WTC11 (cell line): ENCODE measurements at regions not wholly inside any gene's neighbourhood (a gene's known extent, or its start where the extent isn't known, plus 50 kb on each side); places are given as distances from the start of the nearest gene placed in this dataset.

Experiments
- ATAC-seq: fragments of 200-7000 bp; cut with Tn5 transposase; 2 replicates; pipeline ENCODE4 v1.10.0; 2021; ENCODE audit warnings: mild to moderate bottlenecking, moderate library complexity
- CTCF ChIA-PET: fragments of 300-600 bp; sonication (Branson Sonifier 250); formaldehyde crosslinking; loops from one replicate; lab custom pipeline; 2021; ENCODE audit warnings: antibody characterized with exemption; lab: Charles Lee
- POLR2A ChIA-PET: fragments of 350-600 bp; sonication (Branson Sonifier 250); formaldehyde crosslinking; loops from one replicate; lab custom pipeline; 2021; ENCODE audit warnings: antibody characterized with exemption; lab: Charles Lee
- DNase-seq: peaks from one replicate; pipeline ENCODE4 v3.0.0; 2021; ENCODE audit warnings: low spot score
- H3K27ac Mint-ChIP-seq: 2 replicates; pipeline ENCODE4 v1.8.0; 2021; ENCODE audit warnings: mixed read lengths
- H3K27me3 Mint-ChIP-seq: 2 replicates; pipeline ENCODE4 v1.8.0; 2021; ENCODE audit warnings: low read depth, mild to moderate bottlenecking, moderate library complexity, mixed read lengths
- H3K36me3 Mint-ChIP-seq: 2 replicates; pipeline ENCODE4 v1.8.0; 2021; ENCODE audit warnings: mixed read lengths
- H3K4me1 Mint-ChIP-seq: 2 replicates; pipeline ENCODE4 v1.8.0; 2022; ENCODE audit warnings: mixed read lengths
- H3K4me3 Mint-ChIP-seq: 2 replicates; pipeline ENCODE4 v1.8.0; 2021; ENCODE audit warnings: mild to moderate bottlenecking, moderate library complexity, mixed read lengths
- H3K9me3 Mint-ChIP-seq: 2 replicates; pipeline ENCODE4 v1.8.0; 2021; ENCODE audit warnings: mixed read lengths
- ATF1 ChIP-seq: sonication (generic); formaldehyde crosslinking; IDR thresholded peaks from 2 replicates; pipeline ENCODE4 v1.8.1; 2023; ENCODE audit warnings: mild to moderate bottlenecking, moderate library complexity, missing genetic modification reagents
- CREB1 ChIP-seq: sonication (generic); formaldehyde crosslinking; IDR thresholded peaks from 2 replicates; pipeline ENCODE4 v1.8.0; 2023; ENCODE audit warnings: mild to moderate bottlenecking, missing genetic modification reagents
- ESRRA ChIP-seq: sonication (generic); formaldehyde crosslinking; IDR thresholded peaks from 2 replicates; pipeline ENCODE4 v1.8.1; 2022; ENCODE audit warnings: mild to moderate bottlenecking, missing genetic modification reagents, borderline replicate concordance
- FOXK1 ChIP-seq: sonication (generic); formaldehyde crosslinking; IDR thresholded peaks from 2 replicates; pipeline ENCODE4 v1.8.0; 2022; ENCODE audit warnings: mild to moderate bottlenecking, moderate library complexity, missing genetic modification reagents
- FOXP1 ChIP-seq: sonication (generic); formaldehyde crosslinking; IDR thresholded peaks from 2 replicates; pipeline ENCODE4 v1.8.0; 2022; ENCODE audit warnings: missing genetic modification reagents, mild to moderate bottlenecking, moderate library complexity, borderline replicate concordance
- IRF2 ChIP-seq: sonication (generic); formaldehyde crosslinking; IDR thresholded peaks from 2 replicates; pipeline ENCODE4 v1.8.0; 2022; ENCODE audit warnings: low read depth, missing genetic modification reagents, borderline replicate concordance
- JUN ChIP-seq: sonication (generic); formaldehyde crosslinking; IDR thresholded peaks from 2 replicates; pipeline ENCODE4 v1.8.0; 2023; ENCODE audit warnings: mild to moderate bottlenecking, missing genetic modification reagents
- NR2C2 ChIP-seq: sonication (generic); formaldehyde crosslinking; IDR thresholded peaks from 2 replicates; pipeline ENCODE4 v1.8.0; 2022; ENCODE audit warnings: mild to moderate bottlenecking, missing genetic modification reagents
- RELA ChIP-seq: sonication (generic); formaldehyde crosslinking; IDR thresholded peaks from 2 replicates; pipeline ENCODE4 v1.8.1; 2022; ENCODE audit warnings: missing genetic modification reagents, mild to moderate bottlenecking, borderline replicate concordance
- SMAD4 ChIP-seq: sonication (generic); formaldehyde crosslinking; IDR thresholded peaks from 2 replicates; pipeline ENCODE4 v1.8.0; 2022; ENCODE audit warnings: mild to moderate bottlenecking, missing genetic modification reagents
- SP1 ChIP-seq: sonication (generic); formaldehyde crosslinking; conservative IDR thresholded peaks from 2 replicates; pipeline ENCODE4 v1.8.1; 2022; ENCODE audit warnings: missing genetic modification reagents
- TCF7 ChIP-seq: sonication (generic); formaldehyde crosslinking; IDR thresholded peaks from 2 replicates; pipeline ENCODE4 v1.8.0; 2022; ENCODE audit warnings: mild to moderate bottlenecking, low read depth, missing genetic modification reagents, moderate library complexity
- TEAD1 ChIP-seq: sonication (generic); formaldehyde crosslinking; IDR thresholded peaks from 2 replicates; pipeline ENCODE4 v1.8.0; 2022; ENCODE audit warnings: mild to moderate bottlenecking, missing genetic modification reagents
- ZBTB21 ChIP-seq: sonication (generic); formaldehyde crosslinking; IDR thresholded peaks from 2 replicates; pipeline ENCODE4 v1.8.1; 2023; ENCODE audit warnings: mild to moderate bottlenecking, missing genetic modification reagents, borderline replicate concordance
- ZNF263 ChIP-seq: sonication (generic); formaldehyde crosslinking; IDR thresholded peaks from 2 replicates; pipeline ENCODE4 v1.8.1; 2022; ENCODE audit warnings: low read depth, mild to moderate bottlenecking, moderate library complexity, missing genetic modification reagents
- ZNF317 ChIP-seq: sonication (generic); formaldehyde crosslinking; IDR thresholded peaks from 2 replicates; pipeline ENCODE4 v1.8.1; 2023; ENCODE audit warnings: low read depth, mild to moderate bottlenecking, moderate library complexity, missing genetic modification reagents, borderline replicate concordance
- ZNF423 ChIP-seq: fragments of 250-450 bp; sonication (Bioruptor Pico); IDR thresholded peaks from 2 replicates; pipeline ENCODE4 v2.1.2; 2022; ENCODE audit warnings: mild to moderate bottlenecking, moderate library complexity
- TF ChIP-seq, protein P1 (sequence below): sonication (generic); formaldehyde crosslinking; IDR thresholded peaks from 2 replicates; pipeline ENCODE4 v1.8.0; 2023; ENCODE audit warnings: missing genetic modification reagents
- TF ChIP-seq, protein P2 (sequence below): sonication (generic); formaldehyde crosslinking; IDR thresholded peaks from 2 replicates; pipeline ENCODE4 v1.8.0; 2023; ENCODE audit warnings: missing genetic modification reagents, mild to moderate bottlenecking, borderline replicate concordance
- TF ChIP-seq, protein P3 (sequence below): fragments of 200-600 bp; IDR thresholded peaks from 2 replicates; pipeline ENCODE4 v1.8.0; 2022; ENCODE audit warnings: antibody characterized with exemption
- TF ChIP-seq, protein P4 (sequence below): sonication (generic); formaldehyde crosslinking; conservative IDR thresholded peaks from 2 replicates; pipeline ENCODE4 v1.8.1; 2022; ENCODE audit warnings: mild to moderate bottlenecking, missing genetic modification reagents
- TF ChIP-seq, protein P5 (sequence below): sonication (generic); formaldehyde crosslinking; IDR thresholded peaks from 2 replicates; pipeline ENCODE4 v1.8.0; 2022; ENCODE audit warnings: mild to moderate bottlenecking, missing genetic modification reagents
- TF ChIP-seq, protein P6 (sequence below): sonication (generic); formaldehyde crosslinking; IDR thresholded peaks from 2 replicates; pipeline ENCODE4 v1.8.1; 2023; ENCODE audit warnings: mild to moderate bottlenecking, missing genetic modification reagents, moderate library complexity
- TF ChIP-seq, protein P7 (sequence below): sonication (generic); formaldehyde crosslinking; IDR thresholded peaks from 2 replicates; pipeline ENCODE4 v1.8.1; 2023; ENCODE audit warnings: mild to moderate bottlenecking, missing genetic modification reagents

DNA sequence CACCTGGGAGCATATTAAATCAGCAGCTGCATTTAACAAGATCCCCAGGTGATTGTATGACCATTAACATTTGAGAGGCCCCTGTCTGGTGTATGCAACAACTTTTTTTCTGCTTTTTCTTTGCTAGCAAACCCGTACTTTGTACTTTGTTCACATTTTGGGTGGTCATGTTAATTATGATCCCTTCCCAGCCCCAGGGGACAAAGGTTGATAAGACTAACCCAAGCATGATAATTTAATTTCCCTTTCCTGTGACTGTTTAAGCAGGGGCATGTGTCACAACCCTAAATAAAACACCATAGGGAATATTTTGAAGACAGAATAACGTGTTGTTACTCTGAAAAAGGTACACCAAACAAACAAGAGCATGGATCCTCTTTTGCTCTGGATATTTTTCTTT, 332.0 kb downstream of the PCDH18 start (continued):
- TF ChIP-seq, protein P1, sequence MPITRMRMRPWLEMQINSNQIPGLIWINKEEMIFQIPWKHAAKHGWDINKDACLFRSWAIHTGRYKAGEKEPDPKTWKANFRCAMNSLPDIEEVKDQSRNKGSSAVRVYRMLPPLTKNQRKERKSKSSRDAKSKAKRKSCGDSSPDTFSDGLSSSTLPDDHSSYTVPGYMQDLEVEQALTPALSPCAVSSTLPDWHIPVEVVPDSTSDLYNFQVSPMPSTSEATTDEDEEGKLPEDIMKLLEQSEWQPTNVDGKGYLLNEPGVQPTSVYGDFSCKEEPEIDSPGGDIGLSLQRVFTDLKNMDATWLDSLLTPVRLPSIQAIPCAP (CRISPR knock-in tag) = no peak
- TF ChIP-seq, protein P2, sequence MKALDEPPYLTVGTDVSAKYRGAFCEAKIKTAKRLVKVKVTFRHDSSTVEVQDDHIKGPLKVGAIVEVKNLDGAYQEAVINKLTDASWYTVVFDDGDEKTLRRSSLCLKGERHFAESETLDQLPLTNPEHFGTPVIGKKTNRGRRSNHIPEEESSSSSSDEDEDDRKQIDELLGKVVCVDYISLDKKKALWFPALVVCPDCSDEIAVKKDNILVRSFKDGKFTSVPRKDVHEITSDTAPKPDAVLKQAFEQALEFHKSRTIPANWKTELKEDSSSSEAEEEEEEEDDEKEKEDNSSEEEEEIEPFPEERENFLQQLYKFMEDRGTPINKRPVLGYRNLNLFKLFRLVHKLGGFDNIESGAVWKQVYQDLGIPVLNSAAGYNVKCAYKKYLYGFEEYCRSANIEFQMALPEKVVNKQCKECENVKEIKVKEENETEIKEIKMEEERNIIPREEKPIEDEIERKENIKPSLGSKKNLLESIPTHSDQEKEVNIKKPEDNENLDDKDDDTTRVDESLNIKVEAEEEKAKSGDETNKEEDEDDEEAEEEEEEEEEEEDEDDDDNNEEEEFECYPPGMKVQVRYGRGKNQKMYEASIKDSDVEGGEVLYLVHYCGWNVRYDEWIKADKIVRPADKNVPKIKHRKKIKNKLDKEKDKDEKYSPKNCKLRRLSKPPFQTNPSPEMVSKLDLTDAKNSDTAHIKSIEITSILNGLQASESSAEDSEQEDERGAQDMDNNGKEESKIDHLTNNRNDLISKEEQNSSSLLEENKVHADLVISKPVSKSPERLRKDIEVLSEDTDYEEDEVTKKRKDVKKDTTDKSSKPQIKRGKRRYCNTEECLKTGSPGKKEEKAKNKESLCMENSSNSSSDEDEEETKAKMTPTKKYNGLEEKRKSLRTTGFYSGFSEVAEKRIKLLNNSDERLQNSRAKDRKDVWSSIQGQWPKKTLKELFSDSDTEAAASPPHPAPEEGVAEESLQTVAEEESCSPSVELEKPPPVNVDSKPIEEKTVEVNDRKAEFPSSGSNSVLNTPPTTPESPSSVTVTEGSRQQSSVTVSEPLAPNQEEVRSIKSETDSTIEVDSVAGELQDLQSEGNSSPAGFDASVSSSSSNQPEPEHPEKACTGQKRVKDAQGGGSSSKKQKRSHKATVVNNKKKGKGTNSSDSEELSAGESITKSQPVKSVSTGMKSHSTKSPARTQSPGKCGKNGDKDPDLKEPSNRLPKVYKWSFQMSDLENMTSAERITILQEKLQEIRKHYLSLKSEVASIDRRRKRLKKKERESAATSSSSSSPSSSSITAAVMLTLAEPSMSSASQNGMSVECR (CRISPR knock-in tag) = no peak
- TF ChIP-seq ZNF423 (CRISPR knock-in tag) (no peak), FOXK1 (CRISPR knock-in tag) (no peak), NR2C2 (no peak), ZBTB21 (CRISPR knock-in tag) (no peak), IRF2 (CRISPR knock-in tag) (no peak), TCF7 (no peak), ZNF263 (CRISPR knock-in tag) (no peak), JUN (CRISPR knock-in tag) (no peak), RELA (CRISPR knock-in tag) (no peak), SP1 (CRISPR knock-in tag) (no peak), ESRRA (CRISPR knock-in tag) (no peak)
- TF ChIP-seq, protein P3, sequence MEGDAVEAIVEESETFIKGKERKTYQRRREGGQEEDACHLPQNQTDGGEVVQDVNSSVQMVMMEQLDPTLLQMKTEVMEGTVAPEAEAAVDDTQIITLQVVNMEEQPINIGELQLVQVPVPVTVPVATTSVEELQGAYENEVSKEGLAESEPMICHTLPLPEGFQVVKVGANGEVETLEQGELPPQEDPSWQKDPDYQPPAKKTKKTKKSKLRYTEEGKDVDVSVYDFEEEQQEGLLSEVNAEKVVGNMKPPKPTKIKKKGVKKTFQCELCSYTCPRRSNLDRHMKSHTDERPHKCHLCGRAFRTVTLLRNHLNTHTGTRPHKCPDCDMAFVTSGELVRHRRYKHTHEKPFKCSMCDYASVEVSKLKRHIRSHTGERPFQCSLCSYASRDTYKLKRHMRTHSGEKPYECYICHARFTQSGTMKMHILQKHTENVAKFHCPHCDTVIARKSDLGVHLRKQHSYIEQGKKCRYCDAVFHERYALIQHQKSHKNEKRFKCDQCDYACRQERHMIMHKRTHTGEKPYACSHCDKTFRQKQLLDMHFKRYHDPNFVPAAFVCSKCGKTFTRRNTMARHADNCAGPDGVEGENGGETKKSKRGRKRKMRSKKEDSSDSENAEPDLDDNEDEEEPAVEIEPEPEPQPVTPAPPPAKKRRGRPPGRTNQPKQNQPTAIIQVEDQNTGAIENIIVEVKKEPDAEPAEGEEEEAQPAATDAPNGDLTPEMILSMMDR = no peak
- TF ChIP-seq, protein P4, sequence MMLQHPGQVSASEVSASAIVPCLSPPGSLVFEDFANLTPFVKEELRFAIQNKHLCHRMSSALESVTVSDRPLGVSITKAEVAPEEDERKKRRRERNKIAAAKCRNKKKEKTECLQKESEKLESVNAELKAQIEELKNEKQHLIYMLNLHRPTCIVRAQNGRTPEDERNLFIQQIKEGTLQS (CRISPR knock-in tag) = no peak
- TF ChIP-seq, protein P5, sequence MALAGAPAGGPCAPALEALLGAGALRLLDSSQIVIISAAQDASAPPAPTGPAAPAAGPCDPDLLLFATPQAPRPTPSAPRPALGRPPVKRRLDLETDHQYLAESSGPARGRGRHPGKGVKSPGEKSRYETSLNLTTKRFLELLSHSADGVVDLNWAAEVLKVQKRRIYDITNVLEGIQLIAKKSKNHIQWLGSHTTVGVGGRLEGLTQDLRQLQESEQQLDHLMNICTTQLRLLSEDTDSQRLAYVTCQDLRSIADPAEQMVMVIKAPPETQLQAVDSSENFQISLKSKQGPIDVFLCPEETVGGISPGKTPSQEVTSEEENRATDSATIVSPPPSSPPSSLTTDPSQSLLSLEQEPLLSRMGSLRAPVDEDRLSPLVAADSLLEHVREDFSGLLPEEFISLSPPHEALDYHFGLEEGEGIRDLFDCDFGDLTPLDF = no peak
- TF ChIP-seq, protein P6, sequence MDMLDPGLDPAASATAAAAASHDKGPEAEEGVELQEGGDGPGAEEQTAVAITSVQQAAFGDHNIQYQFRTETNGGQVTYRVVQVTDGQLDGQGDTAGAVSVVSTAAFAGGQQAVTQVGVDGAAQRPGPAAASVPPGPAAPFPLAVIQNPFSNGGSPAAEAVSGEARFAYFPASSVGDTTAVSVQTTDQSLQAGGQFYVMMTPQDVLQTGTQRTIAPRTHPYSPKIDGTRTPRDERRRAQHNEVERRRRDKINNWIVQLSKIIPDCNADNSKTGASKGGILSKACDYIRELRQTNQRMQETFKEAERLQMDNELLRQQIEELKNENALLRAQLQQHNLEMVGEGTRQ = no peak

DNA sequence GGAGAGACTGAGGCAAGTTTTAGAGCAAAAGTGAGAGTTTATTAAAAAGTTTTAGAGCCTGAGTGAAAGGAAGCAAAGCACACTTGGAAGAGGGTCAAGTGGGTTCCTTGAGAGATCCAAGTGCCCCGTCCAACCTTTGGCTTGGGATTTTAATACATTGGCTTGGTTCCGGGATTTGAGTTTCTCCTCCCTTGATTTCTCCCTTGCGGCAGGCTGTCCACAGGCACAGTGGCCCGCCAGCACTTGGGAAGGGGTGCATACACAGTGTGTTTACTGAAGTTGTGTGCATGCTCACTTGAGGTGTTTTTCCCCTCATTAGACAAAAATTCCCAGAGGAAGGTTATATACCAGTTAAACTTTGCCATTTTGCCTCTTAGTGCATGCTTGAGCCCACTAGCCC, 333.5 kb downstream of the PCDH18 start:
- no peak for DNase-seq
- Mint-ChIP-seq H3K27me3 (no peaks in the 10 kb centered on the region), H3K4me3 (no peak overlapping the region), H3K9me3 (peaks cover 10% of the 10 kb centered on the region), H3K4me1 (peaks cover 6% of the 10 kb centered on the region; the same call in 1 of the 2 replicates), H3K27ac (no peak overlapping the region), H3K36me3 (no peaks in the 10 kb centered on the region)
- ChIA-PET POLR2A (no interaction called here), CTCF (no interaction called here)
- ATAC-seq = no peak
- TF ChIP-seq SMAD4 (CRISPR knock-in tag) (no peak), CREB1 (CRISPR knock-in tag) (no peak), ATF1 (CRISPR knock-in tag) (no peak), ZNF317 (no peak), TEAD1 (CRISPR knock-in tag) (no peak), FOXP1 (CRISPR knock-in tag) (no peak)
- TF ChIP-seq, protein P7, sequence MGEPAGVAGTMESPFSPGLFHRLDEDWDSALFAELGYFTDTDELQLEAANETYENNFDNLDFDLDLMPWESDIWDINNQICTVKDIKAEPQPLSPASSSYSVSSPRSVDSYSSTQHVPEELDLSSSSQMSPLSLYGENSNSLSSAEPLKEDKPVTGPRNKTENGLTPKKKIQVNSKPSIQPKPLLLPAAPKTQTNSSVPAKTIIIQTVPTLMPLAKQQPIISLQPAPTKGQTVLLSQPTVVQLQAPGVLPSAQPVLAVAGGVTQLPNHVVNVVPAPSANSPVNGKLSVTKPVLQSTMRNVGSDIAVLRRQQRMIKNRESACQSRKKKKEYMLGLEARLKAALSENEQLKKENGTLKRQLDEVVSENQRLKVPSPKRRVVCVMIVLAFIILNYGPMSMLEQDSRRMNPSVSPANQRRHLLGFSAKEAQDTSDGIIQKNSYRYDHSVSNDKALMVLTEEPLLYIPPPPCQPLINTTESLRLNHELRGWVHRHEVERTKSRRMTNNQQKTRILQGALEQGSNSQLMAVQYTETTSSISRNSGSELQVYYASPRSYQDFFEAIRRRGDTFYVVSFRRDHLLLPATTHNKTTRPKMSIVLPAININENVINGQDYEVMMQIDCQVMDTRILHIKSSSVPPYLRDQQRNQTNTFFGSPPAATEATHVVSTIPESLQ = no peak
